ENCODE measurements at regions not wholly inside any gene's neighbourhood (a gene's known extent, or its start where the extent isn't known, plus 50 kb on each side); places are given as distances from the start of the nearest gene placed in this dataset.

DNA sequence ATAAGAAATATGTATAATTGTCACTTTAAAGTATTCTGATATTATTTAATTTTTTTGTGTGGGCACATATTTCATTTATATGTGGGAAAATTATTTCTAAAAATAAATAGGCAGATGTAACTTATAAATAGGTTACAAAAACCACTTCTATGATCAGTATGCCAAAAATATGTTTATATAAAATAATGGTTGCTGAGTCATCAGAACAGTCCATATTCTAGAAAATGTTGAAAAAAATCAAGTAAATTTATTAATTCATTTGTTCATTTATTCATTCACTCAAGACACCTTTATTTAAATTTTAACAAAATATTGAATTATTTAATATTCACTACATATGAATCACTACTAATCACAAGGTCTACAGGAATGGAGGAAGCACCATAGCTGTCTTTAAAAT is 1387.3 kb upstream of the C9orf72 start:
- Histone ChIP-seq H3K9ac (ENCODE audit: control insufficient read depth, extremely low read depth, insufficient read depth, low read length) (no peak overlapping the region), H3K4me3 (ENCODE audit: control insufficient read depth in 2 of 3, extremely low read depth in 1 of 3, insufficient read depth in 2 of 3, low read depth in 1 of 3, low read length in 3 of 3) (no peak overlapping the region), H3K4me1 (ENCODE audit: control insufficient read depth, extremely low read depth, insufficient read depth, low read length) (no peaks in the 10 kb centered on the region), H4K20me1 (ENCODE audit: control insufficient read depth, extremely low read depth, insufficient read depth, low read length) (no peaks in the 10 kb centered on the region), H3K36me3 (ENCODE audit: control insufficient read depth in 2 of 2, extremely low read depth in 1 of 2, insufficient read depth in 2 of 2, low read length in 2 of 2) (no peaks in the 10 kb centered on the region), H3K27ac (ENCODE audit: control insufficient read depth, insufficient read depth, low read length) (no peak overlapping the region), H3K9me1 (ENCODE audit: control insufficient read depth, extremely low read depth, insufficient read depth, low read length) (no peaks in the 10 kb centered on the region), H3K4me2 (ENCODE audit: control insufficient read depth, extremely low read depth, insufficient read depth, low read depth, low read length) (no peak overlapping the region), H3K27me3 (ENCODE audit: control insufficient read depth, extremely low read depth, insufficient read depth, low read length) (no peaks in the 10 kb centered on the region), H2AFZ (ENCODE audit: control insufficient read depth, low read length) (no peak overlapping the region), H3K9me3 (ENCODE audit: control insufficient read depth, low read depth, low read length) (no peaks in the 10 kb centered on the region), H3K79me2 (ENCODE audit: control insufficient read depth, insufficient read depth, low read length) (no peaks in the 10 kb centered on the region)
- DNase-seq (ENCODE audit: low read depth, low spot score) (no peak), FAIRE-seq (no peak)
- TF ChIP-seq EZH2 (IDR thresholded peaks at IDR 0.05; ENCODE audit: low read length) = no peak
- TF ChIP-seq CTCF (optimal IDR thresholded peaks at IDR 0.05 in 1 of 3, IDR thresholded peaks at IDR 0.05 in 1 of 3, conservative IDR thresholded peaks at IDR 0.05 in 1 of 3; ENCODE audit: extremely low read depth in 1 of 3, insufficient read depth in 2 of 3, low read length in 3 of 3) = no peak
- dilution Hi-C loops (cut with MboI; ENCODE audit: extremely low pct_ligation_motif_present, low sequenced_read_pairs) = no loop called here

- H3K36me3 ChIP-seq (ENCODE audit: control insufficient read depth in 2 of 2, extremely low read depth in 1 of 2, insufficient read depth in 2 of 2, low read length in 2 of 2) = no peaks in the 10 kb centered on the region
- H3K9me1 ChIP-seq (ENCODE audit: control insufficient read depth, extremely low read depth, insufficient read depth, low read length) = no peaks in the 10 kb centered on the region
- no peaks in the 10 kb centered on the region for H3K79me2 ChIP-seq (ENCODE audit: control insufficient read depth, insufficient read depth, low read length)
- H3K9me3 ChIP-seq (ENCODE audit: control insufficient read depth, low read depth, low read length) = no peaks in the 10 kb centered on the region
- no peak overlapping the region for H3K4me3 ChIP-seq (ENCODE audit: control insufficient read depth in 2 of 3, extremely low read depth in 1 of 3, insufficient read depth in 2 of 3, low read depth in 1 of 3, low read length in 3 of 3)
- dilution Hi-C loops (cut with MboI; ENCODE audit: extremely low pct_ligation_motif_present, low sequenced_read_pairs) = no loop called here
- H3K4me2 ChIP-seq (ENCODE audit: control insufficient read depth, extremely low read depth, insufficient read depth, low read depth, low read length) = no peak overlapping the region
- no peak for DNase-seq (ENCODE audit: low read depth, low spot score)
- FAIRE-seq = no peak
- H4K20me1 ChIP-seq (ENCODE audit: control insufficient read depth, extremely low read depth, insufficient read depth, low read length) = no peaks in the 10 kb centered on the region
- H3K4me1 ChIP-seq (ENCODE audit: control insufficient read depth, extremely low read depth, insufficient read depth, low read length) = no peaks in the 10 kb centered on the region
- H3K27me3 ChIP-seq (ENCODE audit: control insufficient read depth, extremely low read depth, insufficient read depth, low read length) = no peaks in the 10 kb centered on the region
- TF ChIP-seq CTCF (optimal IDR thresholded peaks at IDR 0.05 in 1 of 3, IDR thresholded peaks at IDR 0.05 in 1 of 3, conservative IDR thresholded peaks at IDR 0.05 in 1 of 3; ENCODE audit: extremely low read depth in 1 of 3, insufficient read depth in 2 of 3, low read length in 3 of 3) (no peak), EZH2 (IDR thresholded peaks at IDR 0.05; ENCODE audit: low read length) (no peak)
- no peak overlapping the region for H2AFZ ChIP-seq (ENCODE audit: control insufficient read depth, low read length)
- no peak overlapping the region for H3K27ac ChIP-seq (ENCODE audit: control insufficient read depth, insufficient read depth, low read length)
- H3K9ac ChIP-seq (ENCODE audit: control insufficient read depth, extremely low read depth, insufficient read depth, low read length) = no peak overlapping the region
These were observed 1388.3 kb upstream of the C9orf72 start for GRCh38 chr9:28961623-28962022.

All from keratinocyte (primary cell).